ENCODE measurements at regions not wholly inside any gene's neighbourhood (a gene's known extent, or its start where the extent isn't known, plus 50 kb on each side); places are given as distances from the start of the nearest gene placed in this dataset.
"Not testable (repeated sequence)": the region's sequence is repeated elsewhere in the genome, so short reads cannot be mapped to it uniquely, and the experiment has no call there.

DNA sequence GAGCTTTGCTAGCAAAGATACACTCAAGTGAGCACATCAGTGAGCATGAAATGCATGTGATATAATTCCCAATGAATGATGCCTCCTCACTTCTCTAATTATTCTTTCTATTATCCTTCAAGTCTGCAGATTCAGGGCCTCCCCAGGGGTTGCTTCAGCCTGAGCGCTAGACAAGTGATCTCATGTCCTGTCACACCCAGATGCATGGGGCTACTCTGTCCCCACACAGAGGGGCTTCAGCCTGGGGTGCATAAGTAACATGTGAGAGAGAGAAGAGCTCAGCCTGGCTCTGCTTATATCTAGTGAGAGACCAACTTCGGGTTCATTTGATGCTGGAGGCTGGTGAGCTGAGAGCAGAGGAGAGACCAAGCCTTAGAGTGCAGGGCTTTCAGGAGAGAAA, 85.2 kb downstream of the VPREB1 start:
- Mint-ChIP-seq H3K36me3 (no peaks in the 10 kb centered on the region), H3K27ac (no peak overlapping the region), H3K4me1 (no peaks in the 10 kb centered on the region), H3K9me3 (no peaks in the 10 kb centered on the region), H3K4me3 (no peak overlapping the region), H3K27me3 (ENCODE audit: low read depth) (peaks cover 100% of the 10 kb centered on the region)
- TF ChIP-seq ZNF317 (CRISPR knock-in tag; IDR thresholded peaks at IDR 0.05; ENCODE audit: borderline replicate concordance, low read depth) (no peak), TCF7 (CRISPR knock-in tag; IDR thresholded peaks at IDR 0.05; ENCODE audit: low read depth) (no peak), RELA (CRISPR knock-in tag; IDR thresholded peaks at IDR 0.05; ENCODE audit: borderline replicate concordance) (no peak), ATF1 (CRISPR knock-in tag; IDR thresholded peaks at IDR 0.05) (no peak), ZNF138 (CRISPR knock-in tag; conservative IDR thresholded peaks at IDR 0.05) (no peak), GABPB1 (CRISPR knock-in tag; IDR thresholded peaks at IDR 0.05) (no peak)
- TF ChIP-seq, protein P1, sequence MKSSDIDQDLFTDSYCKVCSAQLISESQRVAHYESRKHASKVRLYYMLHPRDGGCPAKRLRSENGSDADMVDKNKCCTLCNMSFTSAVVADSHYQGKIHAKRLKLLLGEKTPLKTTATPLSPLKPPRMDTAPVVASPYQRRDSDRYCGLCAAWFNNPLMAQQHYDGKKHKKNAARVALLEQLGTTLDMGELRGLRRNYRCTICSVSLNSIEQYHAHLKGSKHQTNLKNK (CRISPR knock-in tag; IDR thresholded peaks at IDR 0.05), result no peak
- TF ChIP-seq, protein P2, sequence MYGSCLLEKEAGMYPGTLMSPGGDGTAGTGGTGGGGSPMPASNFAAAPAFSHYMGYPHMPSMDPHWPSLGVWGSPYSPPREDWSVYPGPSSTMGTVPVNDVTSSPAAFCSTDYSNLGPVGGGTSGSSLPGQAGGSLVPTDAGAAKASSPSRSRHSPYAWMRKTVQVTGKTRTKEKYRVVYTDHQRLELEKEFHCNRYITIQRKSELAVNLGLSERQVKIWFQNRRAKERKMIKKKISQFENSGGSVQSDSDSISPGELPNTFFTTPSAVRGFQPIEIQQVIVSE (CRISPR knock-in tag; IDR thresholded peaks at IDR 0.05; ENCODE audit: borderline replicate concordance), result no peak
- TF ChIP-seq, protein P3, sequence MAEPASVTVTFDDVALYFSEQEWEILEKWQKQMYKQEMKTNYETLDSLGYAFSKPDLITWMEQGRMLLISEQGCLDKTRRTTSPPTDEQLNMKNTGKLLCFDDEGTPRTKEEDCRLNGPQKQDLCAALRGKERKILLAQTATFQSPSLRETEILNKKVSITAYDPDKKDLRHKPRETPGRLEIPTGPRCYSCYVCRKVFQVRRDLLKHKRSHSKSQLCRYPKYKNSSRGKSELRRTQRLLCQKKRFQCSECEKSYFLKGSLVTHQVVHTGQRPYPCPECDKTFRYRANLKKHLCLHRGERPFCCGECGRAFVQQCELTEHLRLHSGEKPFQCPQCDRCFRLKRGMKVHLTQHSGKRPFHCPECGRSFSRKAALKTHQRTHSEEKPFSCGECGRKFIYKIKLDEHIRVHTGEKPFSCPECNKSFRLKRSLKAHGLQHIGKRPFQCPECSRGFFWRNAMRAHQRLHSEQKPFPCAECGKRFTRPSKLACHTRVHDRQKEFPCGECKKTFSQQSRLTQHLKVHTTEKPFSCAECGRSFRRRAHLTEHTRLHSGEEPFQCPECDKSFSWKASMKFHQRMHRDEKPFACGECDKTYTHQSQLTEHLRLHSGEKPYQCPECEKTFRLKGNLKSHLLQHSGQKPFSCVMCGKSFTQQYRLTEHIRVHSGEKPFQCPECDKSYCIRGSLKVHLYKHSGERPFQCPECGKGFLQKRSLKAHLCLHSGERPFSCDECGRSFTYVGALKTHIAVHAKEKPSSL (CRISPR knock-in tag; conservative IDR thresholded peaks at IDR 0.05), result no peak
- TF ChIP-seq, protein P4, sequence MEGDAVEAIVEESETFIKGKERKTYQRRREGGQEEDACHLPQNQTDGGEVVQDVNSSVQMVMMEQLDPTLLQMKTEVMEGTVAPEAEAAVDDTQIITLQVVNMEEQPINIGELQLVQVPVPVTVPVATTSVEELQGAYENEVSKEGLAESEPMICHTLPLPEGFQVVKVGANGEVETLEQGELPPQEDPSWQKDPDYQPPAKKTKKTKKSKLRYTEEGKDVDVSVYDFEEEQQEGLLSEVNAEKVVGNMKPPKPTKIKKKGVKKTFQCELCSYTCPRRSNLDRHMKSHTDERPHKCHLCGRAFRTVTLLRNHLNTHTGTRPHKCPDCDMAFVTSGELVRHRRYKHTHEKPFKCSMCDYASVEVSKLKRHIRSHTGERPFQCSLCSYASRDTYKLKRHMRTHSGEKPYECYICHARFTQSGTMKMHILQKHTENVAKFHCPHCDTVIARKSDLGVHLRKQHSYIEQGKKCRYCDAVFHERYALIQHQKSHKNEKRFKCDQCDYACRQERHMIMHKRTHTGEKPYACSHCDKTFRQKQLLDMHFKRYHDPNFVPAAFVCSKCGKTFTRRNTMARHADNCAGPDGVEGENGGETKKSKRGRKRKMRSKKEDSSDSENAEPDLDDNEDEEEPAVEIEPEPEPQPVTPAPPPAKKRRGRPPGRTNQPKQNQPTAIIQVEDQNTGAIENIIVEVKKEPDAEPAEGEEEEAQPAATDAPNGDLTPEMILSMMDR (IDR thresholded peaks at IDR 0.05), result no peak
- TF ChIP-seq, protein P5, sequence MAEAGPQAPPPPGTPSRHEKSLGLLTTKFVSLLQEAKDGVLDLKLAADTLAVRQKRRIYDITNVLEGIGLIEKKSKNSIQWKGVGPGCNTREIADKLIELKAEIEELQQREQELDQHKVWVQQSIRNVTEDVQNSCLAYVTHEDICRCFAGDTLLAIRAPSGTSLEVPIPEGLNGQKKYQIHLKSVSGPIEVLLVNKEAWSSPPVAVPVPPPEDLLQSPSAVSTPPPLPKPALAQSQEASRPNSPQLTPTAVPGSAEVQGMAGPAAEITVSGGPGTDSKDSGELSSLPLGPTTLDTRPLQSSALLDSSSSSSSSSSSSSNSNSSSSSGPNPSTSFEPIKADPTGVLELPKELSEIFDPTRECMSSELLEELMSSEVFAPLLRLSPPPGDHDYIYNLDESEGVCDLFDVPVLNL (CRISPR knock-in tag; IDR thresholded peaks at IDR 0.05; ENCODE audit: borderline replicate concordance, low read depth), result no peak
- CTCF ChIA-PET, result interaction anchor here (0.6 to 6.0 kb wide), 5 partner anchors 10 to 173 kb away, joined by 3 to 45 read pairs (median 3); no protein-coding TSS in a partner anchor
- POLR2A ChIA-PET, result no interaction called here
- ATAC-seq (no peak), DNase-seq (ENCODE audit: low spot score) (no peak)

DNA sequence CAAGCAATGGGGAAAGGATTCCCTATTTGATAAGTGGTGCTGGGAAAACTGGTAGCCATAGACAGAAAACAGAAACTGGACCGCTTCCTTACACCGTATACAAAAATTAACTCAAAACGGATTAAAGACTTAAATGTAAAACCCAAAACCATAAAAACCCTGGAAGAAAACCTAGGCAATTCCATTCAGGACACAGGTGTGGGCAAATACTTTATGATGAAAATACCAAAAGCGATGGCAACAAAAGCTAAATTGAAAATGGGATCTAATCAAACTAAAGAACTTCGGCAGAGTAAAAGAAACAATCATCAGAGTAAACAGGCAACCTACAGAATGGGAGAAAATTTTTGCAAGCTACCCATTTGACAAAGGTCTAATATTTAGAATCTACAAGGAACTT, 91.1 kb downstream of the VPREB1 start:
- H3K36me3 Mint-ChIP-seq; DNase-seq (ENCODE audit: low spot score); H3K27ac Mint-ChIP-seq; H3K4me3 Mint-ChIP-seq; ATAC-seq; H3K9me3 Mint-ChIP-seq; CTCF ChIA-PET; H3K4me1 Mint-ChIP-seq; POLR2A ChIA-PET: not testable (repeated sequence)
- peaks cover 100% of the 10 kb centered on the region for H3K27me3 Mint-ChIP-seq (ENCODE audit: low read depth)

DNA sequence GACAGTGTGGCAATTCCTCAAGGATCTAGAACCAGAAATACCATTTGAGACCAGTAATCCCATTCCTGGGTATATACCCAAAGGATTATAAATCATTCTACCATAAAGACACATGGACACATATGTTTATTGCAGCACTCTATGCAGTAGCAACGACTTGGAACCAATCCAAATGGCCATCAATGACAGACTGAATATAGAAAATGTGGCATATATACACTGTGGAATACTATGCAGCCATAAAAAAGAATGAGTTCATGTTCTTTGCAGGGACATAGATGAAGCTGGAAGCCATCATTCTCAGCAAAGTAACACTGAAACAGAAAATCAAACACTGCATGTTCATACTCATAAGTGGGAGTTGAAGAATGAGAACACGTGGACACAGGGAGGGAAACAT, 91.7 kb downstream of the VPREB1 start:
- POLR2A ChIA-PET, result not testable (repeated sequence)
- peaks cover 100% of the 10 kb centered on the region for H3K27me3 Mint-ChIP-seq (ENCODE audit: low read depth)

DNA sequence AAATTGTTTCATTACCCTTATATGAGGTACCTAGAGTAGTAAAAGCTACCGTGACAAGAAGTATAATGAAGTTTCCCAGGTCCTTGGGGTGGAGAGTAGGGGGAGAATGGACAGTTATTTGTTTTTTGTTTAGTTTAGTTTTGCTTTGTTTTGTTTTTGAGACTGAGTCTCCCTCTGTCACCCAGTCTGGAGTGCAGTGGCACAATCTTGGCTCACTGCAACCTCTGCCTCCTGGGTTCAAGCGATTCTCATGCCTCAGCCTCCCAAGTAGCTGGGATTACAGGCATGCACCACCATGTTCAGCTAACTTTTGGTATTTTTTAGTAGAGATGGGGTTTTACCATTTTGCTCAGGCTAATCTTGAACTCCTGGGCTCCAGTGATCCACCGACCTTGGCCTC, 94.2 kb downstream of the VPREB1 start:
- CTCF ChIA-PET, result interaction anchor here (1.4 kb wide), 1 partner anchor 19 kb away, joined by 3 read pairs; no protein-coding TSS in a partner anchor
- H3K27ac Mint-ChIP-seq; H3K9me3 Mint-ChIP-seq; POLR2A ChIA-PET; ATAC-seq; H3K4me3 Mint-ChIP-seq; DNase-seq (ENCODE audit: low spot score); H3K4me1 Mint-ChIP-seq; H3K36me3 Mint-ChIP-seq: not testable (repeated sequence)
- H3K27me3 Mint-ChIP-seq (ENCODE audit: low read depth), result peaks cover 100% of the 10 kb centered on the region

More for the DNA sequence above, 91.7 kb downstream of the VPREB1 start:
- H3K9me3 Mint-ChIP-seq; H3K4me1 Mint-ChIP-seq; ATAC-seq; H3K36me3 Mint-ChIP-seq; DNase-seq (ENCODE audit: low spot score); H3K27ac Mint-ChIP-seq; H3K4me3 Mint-ChIP-seq; CTCF ChIA-PET: not testable (repeated sequence)
